ENCODE measurements at regions not wholly inside any gene's neighbourhood (a gene's known extent, or its start where the extent isn't known, plus 50 kb on each side); places are given as distances from the start of the nearest gene placed in this dataset.

- TF ChIP-seq, protein P1, sequence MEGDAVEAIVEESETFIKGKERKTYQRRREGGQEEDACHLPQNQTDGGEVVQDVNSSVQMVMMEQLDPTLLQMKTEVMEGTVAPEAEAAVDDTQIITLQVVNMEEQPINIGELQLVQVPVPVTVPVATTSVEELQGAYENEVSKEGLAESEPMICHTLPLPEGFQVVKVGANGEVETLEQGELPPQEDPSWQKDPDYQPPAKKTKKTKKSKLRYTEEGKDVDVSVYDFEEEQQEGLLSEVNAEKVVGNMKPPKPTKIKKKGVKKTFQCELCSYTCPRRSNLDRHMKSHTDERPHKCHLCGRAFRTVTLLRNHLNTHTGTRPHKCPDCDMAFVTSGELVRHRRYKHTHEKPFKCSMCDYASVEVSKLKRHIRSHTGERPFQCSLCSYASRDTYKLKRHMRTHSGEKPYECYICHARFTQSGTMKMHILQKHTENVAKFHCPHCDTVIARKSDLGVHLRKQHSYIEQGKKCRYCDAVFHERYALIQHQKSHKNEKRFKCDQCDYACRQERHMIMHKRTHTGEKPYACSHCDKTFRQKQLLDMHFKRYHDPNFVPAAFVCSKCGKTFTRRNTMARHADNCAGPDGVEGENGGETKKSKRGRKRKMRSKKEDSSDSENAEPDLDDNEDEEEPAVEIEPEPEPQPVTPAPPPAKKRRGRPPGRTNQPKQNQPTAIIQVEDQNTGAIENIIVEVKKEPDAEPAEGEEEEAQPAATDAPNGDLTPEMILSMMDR (IDR thresholded peaks at IDR 0.05; ENCODE audit: low read depth, low read length), result no peak
- TF ChIP-seq EZH2phosphoT487 (IDR thresholded peaks at IDR 0.05; ENCODE audit: low read depth), result no peak
Measured at GRCh38 chr12:24591079-24591626, 357.7 kb downstream of the BCAT1 start.

Measured in OCI-LY3 (cell line).